ENCODE measurements at regions not wholly inside any gene's neighbourhood (a gene's known extent, or its start where the extent isn't known, plus 50 kb on each side); places are given as distances from the start of the nearest gene placed in this dataset.

GRCh38 chr2:37552339-37552738 is 119.1 kb downstream of the CDC42EP3 start:
- no peak for TF ChIP-seq POLR2A (IDR thresholded peaks at IDR 0.05; ENCODE audit: low read depth, low read length)
- no peak for TF ChIP-seq CTCF (conservative IDR thresholded peaks at IDR 0.05; ENCODE audit: low read depth, low read length)
- TF ChIP-seq RCOR1 (IDR thresholded peaks at IDR 0.05; ENCODE audit: insufficient replicate concordance, low read length), result no peak

Data from IMR-90 (cell line).